T-helper 17 cell (primary cell): ENCODE measurements at regions not wholly inside any gene's neighbourhood (a gene's known extent, or its start where the extent isn't known, plus 50 kb on each side); places are given as distances from the start of the nearest gene placed in this dataset.

ENCODE experiments used
- ATAC-seq: fragments of 150-1000 bp; cut with Tn5 transposase; 2 replicates; pipeline ENCODE4 v1.10.0; 2021; ENCODE audit warnings: mild to moderate bottlenecking, moderate library complexity
- DNase-seq, 3 donors: peaks; one replicate each; pipeline versions ENCODE4 v3.0.0 to v3.0.0-alpha.2; 2020 to 2021
- H3K9me3 ChIP-seq: one replicate; pipeline ENCODE4 v1.7.0; 2013; ENCODE audit warnings: low read length, mild to moderate bottlenecking; ENCODE audit not compliant: control insufficient read depth, poor library complexity, severe bottlenecking
- H3K27ac Mint-ChIP-seq: one replicate; pipeline ENCODE4 v1.8.0; 2022; ENCODE audit warnings: mild to moderate bottlenecking, moderate library complexity, mixed read lengths
- H3K27me3 Mint-ChIP-seq: one replicate; pipeline ENCODE4 v1.8.0; 2022; ENCODE audit warnings: mixed read lengths
- H3K36me3 Mint-ChIP-seq: one replicate; pipeline ENCODE4 v1.8.0; 2022; ENCODE audit warnings: low read depth, mixed read lengths
- H3K4me1 Mint-ChIP-seq: one replicate; pipeline ENCODE4 v1.8.0; 2022; ENCODE audit warnings: mild to moderate bottlenecking, mixed read lengths
- H3K4me3 Mint-ChIP-seq: one replicate; pipeline ENCODE4 v1.8.0; 2022; ENCODE audit warnings: mild to moderate bottlenecking, moderate library complexity, mixed read lengths

DNA sequence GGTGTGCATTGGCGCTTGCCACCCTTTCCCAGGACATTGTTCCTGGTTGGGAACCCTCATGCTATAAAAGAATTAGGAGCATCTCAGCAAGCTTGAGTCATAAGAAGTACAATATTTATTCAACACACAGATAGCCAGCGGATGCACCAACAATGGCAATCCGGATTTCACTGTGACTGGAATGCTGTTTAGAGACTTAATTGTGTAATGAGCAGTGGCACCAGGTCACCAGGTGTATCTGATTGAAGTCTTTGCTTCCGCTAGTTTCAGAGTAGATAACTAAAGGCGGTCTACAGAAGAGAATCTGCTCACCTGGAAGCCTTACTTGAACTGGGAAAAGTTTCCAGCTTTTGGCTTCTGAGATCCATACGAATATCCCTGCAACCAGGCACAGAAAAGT is 772.3 kb upstream of the GHITM start:
- H3K36me3 Mint-ChIP-seq = peaks cover 2% of the 10 kb centered on the region
- no peaks in the 10 kb centered on the region for H3K4me1 Mint-ChIP-seq
- no peaks in the 10 kb centered on the region for H3K9me3 ChIP-seq
- H3K27ac Mint-ChIP-seq = no peak overlapping the region
- no peak overlapping the region for H3K4me3 Mint-ChIP-seq
- H3K27me3 Mint-ChIP-seq = no peaks in the 10 kb centered on the region
- ATAC-seq (no peak), DNase-seq (no peak)

GRCh38 chr10:83371696-83372490 is 767.4 kb upstream of the GHITM start:
- no peak overlapping the region for H3K4me3 Mint-ChIP-seq
- no peaks in the 10 kb centered on the region for H3K27me3 Mint-ChIP-seq
- no peaks in the 10 kb centered on the region for H3K9me3 ChIP-seq
- H3K27ac Mint-ChIP-seq = no peak overlapping the region
- no peak for ATAC-seq
- no peaks in the 10 kb centered on the region for H3K4me1 Mint-ChIP-seq
- H3K36me3 Mint-ChIP-seq = no peaks in the 10 kb centered on the region
- no peak for DNase-seq

- no peaks in the 10 kb centered on the region for H3K27me3 Mint-ChIP-seq
- no peaks in the 10 kb centered on the region for H3K9me3 ChIP-seq
- no peak overlapping the region for H3K4me3 Mint-ChIP-seq
Measured at GRCh38 chr10:83372646-83373045, 766.7 kb upstream of the GHITM start.

GRCh38 chr10:83373671-83374070 is 765.6 kb upstream of the GHITM start:
- no peaks in the 10 kb centered on the region for H3K36me3 Mint-ChIP-seq
- H3K9me3 ChIP-seq = no peaks in the 10 kb centered on the region
- H3K27ac Mint-ChIP-seq = no peak overlapping the region
- ATAC-seq = no peak
- DNase-seq = no peak
- no peaks in the 10 kb centered on the region for H3K27me3 Mint-ChIP-seq
- H3K4me3 Mint-ChIP-seq = no peak overlapping the region
- H3K4me1 Mint-ChIP-seq = no peaks in the 10 kb centered on the region

More at GRCh38 chr10:83372646-83373045, 766.7 kb upstream of the GHITM start:
- Mint-ChIP-seq H3K27ac (no peak overlapping the region), H3K36me3 (no peaks in the 10 kb centered on the region), H3K4me1 (no peaks in the 10 kb centered on the region)
- ATAC-seq (no peak), DNase-seq (no peak)

GRCh38 chr10:83374741-83375140 is 764.6 kb upstream of the GHITM start:
- no peaks in the 10 kb centered on the region for H3K27me3 Mint-ChIP-seq
- H3K4me1 Mint-ChIP-seq = no peaks in the 10 kb centered on the region
- H3K27ac Mint-ChIP-seq = no peak overlapping the region
- ATAC-seq (no peak), DNase-seq (no peak)
- H3K4me3 Mint-ChIP-seq = no peak overlapping the region
- H3K9me3 ChIP-seq = no peaks in the 10 kb centered on the region
- no peaks in the 10 kb centered on the region for H3K36me3 Mint-ChIP-seq

DNA sequence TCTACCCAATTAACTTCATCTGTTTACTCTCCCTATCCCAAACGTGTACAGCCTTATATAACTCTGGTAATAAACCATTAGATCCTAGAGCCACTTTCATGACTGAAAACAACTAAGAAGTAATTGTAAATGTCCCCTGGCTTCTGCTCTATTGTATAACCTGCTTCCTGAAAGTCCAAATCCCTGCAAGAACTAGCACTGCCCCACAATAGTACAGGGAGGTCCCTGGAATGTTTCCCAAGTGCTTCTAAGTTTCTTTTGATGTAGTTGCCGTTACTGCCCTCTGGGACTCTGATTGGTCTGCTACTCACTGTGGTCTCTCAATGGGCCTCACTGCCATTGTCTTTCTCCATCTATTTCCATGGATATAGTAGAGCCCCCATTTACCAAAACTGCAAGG is 764.0 kb upstream of the GHITM start:
- no peak overlapping the region for H3K4me3 Mint-ChIP-seq
- ATAC-seq = no peak

DNA sequence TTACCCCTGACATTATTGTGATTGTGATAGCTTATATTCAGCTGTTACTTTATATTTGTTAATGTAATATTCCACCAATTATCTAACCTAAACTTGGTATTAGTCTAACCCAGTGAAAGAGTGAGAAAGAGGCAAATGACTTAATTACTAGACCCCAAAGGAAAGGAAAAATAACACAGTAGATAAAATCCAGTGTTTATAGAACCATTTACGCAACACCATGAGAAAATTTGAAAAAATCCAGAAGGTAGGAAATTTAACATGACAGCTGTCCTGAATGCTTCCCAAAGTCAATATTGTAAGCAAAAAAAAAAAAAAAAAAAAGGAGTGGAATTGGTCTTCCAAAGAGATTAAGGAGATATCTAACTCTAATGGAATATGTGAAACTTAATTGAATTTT is 741.5 kb upstream of the GHITM start:
- DNase-seq = no peak
- H3K27me3 Mint-ChIP-seq = no peaks in the 10 kb centered on the region

More for the DNA sequence above, 764.0 kb upstream of the GHITM start:
- no peak for DNase-seq
- Mint-ChIP-seq H3K27ac (no peak overlapping the region), H3K4me1 (no peaks in the 10 kb centered on the region), H3K27me3 (no peaks in the 10 kb centered on the region), H3K36me3 (no peaks in the 10 kb centered on the region)
- no peaks in the 10 kb centered on the region for H3K9me3 ChIP-seq

GRCh38 chr10:83410570-83410969 is 728.7 kb upstream of the GHITM start:
- DNase-seq = no peak
- Mint-ChIP-seq H3K27me3 (no peaks in the 10 kb centered on the region), H3K4me3 (no peak overlapping the region), H3K27ac (no peak overlapping the region), H3K36me3 (no peaks in the 10 kb centered on the region), H3K4me1 (no peaks in the 10 kb centered on the region)
- H3K9me3 ChIP-seq = no peaks in the 10 kb centered on the region
- no peak for ATAC-seq

More for the DNA sequence above, 741.5 kb upstream of the GHITM start:
- H3K9me3 ChIP-seq = peaks cover 4% of the 10 kb centered on the region
- H3K4me3 Mint-ChIP-seq = no peak overlapping the region
- no peak for ATAC-seq
- no peak overlapping the region for H3K27ac Mint-ChIP-seq
- no peaks in the 10 kb centered on the region for H3K4me1 Mint-ChIP-seq
- no peaks in the 10 kb centered on the region for H3K36me3 Mint-ChIP-seq

DNA sequence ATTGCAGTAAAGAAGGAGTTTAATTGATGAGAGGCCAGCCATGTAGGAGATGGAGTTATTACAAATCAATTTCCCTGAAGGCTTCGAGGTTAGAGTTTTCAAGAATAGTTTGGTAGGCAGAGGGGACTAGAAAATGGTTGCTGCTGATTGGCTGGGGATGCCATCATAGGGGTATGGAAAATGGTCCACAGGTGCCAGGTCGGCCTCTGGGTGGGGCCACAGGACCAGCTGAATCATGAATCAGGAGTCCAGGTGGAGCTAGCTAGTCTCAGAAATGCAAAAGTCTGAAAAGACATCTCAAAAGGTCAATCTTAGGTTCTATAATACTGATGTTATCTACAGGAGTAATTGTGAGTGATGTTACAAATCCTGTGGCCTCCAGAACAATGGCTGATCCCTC is 714.0 kb upstream of the GHITM start:
- Mint-ChIP-seq H3K27ac (no peak overlapping the region), H3K27me3 (no peaks in the 10 kb centered on the region), H3K36me3 (no peaks in the 10 kb centered on the region), H3K4me1 (no peaks in the 10 kb centered on the region), H3K4me3 (no peak overlapping the region)
- no peak for DNase-seq
- no peak for ATAC-seq
- no peaks in the 10 kb centered on the region for H3K9me3 ChIP-seq

GRCh38 chr10:83427101-83427500 is 712.2 kb upstream of the GHITM start:
- no peaks in the 10 kb centered on the region for H3K9me3 ChIP-seq
- no peaks in the 10 kb centered on the region for H3K4me1 Mint-ChIP-seq
- H3K27me3 Mint-ChIP-seq = no peaks in the 10 kb centered on the region
- H3K27ac Mint-ChIP-seq = no peak overlapping the region
- no peak overlapping the region for H3K4me3 Mint-ChIP-seq
- ATAC-seq (no peak), DNase-seq (no peak)
- no peaks in the 10 kb centered on the region for H3K36me3 Mint-ChIP-seq

DNA sequence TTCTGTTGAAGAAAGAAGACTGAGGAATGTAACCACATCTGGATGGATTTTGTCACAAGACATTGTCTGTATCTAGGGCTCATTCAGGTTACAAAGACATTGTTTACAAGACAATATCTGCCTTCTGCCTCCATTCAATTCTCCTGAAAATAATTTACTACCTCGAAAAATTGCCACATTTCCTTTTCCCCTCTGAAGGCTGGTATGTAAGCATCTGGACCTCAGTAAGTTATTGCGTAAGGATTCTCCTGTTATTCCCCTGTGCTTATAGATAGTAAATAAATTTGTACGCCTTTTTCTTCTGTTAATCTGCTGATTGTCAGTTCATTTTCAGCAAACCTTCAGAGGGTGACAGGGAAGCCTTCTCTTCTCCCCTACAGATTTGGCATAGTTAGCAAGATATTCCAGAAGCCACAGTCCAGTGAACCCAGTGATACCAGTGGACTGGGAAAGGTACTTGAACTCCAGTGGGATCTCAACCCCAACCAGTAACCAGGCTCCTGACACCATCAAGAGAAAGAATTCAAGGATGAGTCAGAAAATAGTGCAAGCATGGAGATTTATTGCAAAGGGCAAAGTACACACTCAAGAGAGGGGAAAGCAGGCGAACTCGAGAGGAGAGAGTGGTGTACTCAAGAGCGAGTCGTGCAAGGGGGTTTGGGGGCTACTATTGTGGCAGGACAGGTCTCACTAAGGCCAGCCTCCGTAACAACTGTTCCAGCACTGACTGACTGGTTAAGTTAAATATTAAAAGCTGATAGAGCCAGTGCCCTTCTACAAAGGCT is 706.9 kb upstream of the GHITM start:
- H3K9me3 ChIP-seq = no peaks in the 10 kb centered on the region
- DNase-seq (no peak), ATAC-seq (no peak)
- H3K4me1 Mint-ChIP-seq = no peaks in the 10 kb centered on the region
- no peaks in the 10 kb centered on the region for H3K27me3 Mint-ChIP-seq
- H3K36me3 Mint-ChIP-seq = no peaks in the 10 kb centered on the region
- no peak overlapping the region for H3K4me3 Mint-ChIP-seq
- H3K27ac Mint-ChIP-seq = no peak overlapping the region

DNA sequence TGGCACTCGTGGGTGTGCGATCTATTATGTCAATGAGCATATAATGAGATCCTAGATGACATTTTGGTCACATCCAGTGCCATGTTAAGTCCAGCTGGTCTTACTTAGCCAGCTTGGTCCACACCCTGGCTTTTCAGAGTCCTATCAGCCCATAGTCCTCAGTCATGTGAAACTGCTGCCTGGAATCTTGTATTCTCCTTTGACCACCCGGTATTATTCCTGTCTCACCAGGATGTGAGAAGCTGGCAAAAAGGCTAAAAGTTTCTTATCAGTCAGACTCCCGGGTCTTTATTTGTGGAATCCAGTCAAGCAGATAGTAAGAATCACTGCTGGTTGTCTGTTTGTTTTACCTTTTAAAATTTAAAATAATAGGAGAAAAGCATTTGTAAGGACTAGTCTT is 705.6 kb upstream of the GHITM start:
- no peaks in the 10 kb centered on the region for H3K4me1 Mint-ChIP-seq
- H3K27me3 Mint-ChIP-seq = no peaks in the 10 kb centered on the region
- H3K27ac Mint-ChIP-seq = no peak overlapping the region
- H3K36me3 Mint-ChIP-seq = no peaks in the 10 kb centered on the region
- no peak for DNase-seq
- H3K4me3 Mint-ChIP-seq = no peak overlapping the region
- ATAC-seq = no peak
- no peaks in the 10 kb centered on the region for H3K9me3 ChIP-seq

DNA sequence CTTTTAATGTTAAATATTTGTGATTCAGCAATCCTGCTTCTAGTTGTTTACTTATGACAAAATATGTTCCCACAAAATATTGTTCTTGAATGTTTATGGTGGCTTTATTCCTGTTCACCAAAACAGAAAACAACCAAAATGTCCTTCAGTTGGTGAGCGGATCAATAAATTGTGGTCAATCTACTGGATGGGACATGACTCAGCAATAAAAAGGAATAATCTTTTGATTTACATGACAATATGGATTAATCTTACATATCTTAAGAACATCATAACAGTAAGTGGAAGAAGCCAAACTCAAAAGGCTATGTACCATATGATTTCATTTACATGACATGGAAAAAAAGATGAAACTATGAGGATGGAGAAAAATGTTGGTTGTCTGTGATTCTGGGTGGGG is 691.3 kb upstream of the GHITM start:
- Mint-ChIP-seq H3K4me1 (no peaks in the 10 kb centered on the region), H3K4me3 (no peak overlapping the region), H3K36me3 (no peaks in the 10 kb centered on the region), H3K27me3 (no peaks in the 10 kb centered on the region), H3K27ac (no peak overlapping the region)
- DNase-seq (no peak), ATAC-seq (no peak)
- H3K9me3 ChIP-seq = no peaks in the 10 kb centered on the region

DNA sequence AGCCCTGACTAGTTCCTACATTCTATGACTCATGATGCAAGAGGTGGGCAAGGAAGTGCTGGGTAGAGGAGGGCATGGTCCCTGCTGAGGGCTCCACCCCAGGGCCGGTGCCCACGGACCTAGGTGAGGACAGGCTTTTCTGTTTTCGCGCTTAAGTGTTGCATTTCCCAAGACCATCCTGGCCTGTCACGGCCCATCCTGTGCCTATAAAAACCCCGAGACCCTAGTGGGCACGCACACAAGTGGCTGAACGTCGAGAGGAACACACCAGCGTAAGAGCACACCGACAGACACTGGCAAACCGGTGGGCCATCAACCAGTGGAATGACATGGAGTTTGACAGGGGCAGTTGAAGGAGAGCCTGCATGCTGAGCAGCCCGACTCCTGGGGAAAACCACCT is 680.7 kb upstream of the GHITM start:
- H3K9me3 ChIP-seq = no peaks in the 10 kb centered on the region
- Mint-ChIP-seq H3K4me1 (no peaks in the 10 kb centered on the region), H3K27me3 (no peaks in the 10 kb centered on the region), H3K27ac (no peak overlapping the region), H3K36me3 (no peaks in the 10 kb centered on the region), H3K4me3 (no peak overlapping the region)
- DNase-seq (no peak), ATAC-seq (no peak)
